ENCODE measurements at regions not wholly inside any gene's neighbourhood (a gene's known extent, or its start where the extent isn't known, plus 50 kb on each side); places are given as distances from the start of the nearest gene placed in this dataset.
A peak's percentile ranks its signal among the peaks of the same experiment; 100 is the strongest.

DNA sequence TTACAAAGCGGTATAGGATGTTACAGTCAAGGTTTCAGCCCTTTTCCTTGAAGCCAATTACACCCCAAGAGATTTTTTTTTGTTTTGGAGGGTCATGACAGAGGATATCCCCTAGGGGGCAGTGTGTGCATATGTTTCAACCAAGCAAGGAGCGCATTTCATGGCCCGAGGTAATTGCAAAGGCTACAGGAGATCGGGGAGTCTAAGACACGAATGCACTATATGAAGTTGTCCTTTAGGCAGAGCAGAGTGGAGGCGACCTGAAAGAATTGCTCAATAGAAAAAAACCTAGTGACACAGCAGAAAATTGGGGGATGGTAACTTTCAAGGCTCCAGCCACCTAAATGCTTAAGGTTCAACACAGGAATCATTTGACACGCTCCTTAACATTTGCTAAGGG lies 219.8 kb upstream of the PARD3B start:
- DNase-seq (ENCODE audit: low read depth): peak; percentile 31

DNA sequence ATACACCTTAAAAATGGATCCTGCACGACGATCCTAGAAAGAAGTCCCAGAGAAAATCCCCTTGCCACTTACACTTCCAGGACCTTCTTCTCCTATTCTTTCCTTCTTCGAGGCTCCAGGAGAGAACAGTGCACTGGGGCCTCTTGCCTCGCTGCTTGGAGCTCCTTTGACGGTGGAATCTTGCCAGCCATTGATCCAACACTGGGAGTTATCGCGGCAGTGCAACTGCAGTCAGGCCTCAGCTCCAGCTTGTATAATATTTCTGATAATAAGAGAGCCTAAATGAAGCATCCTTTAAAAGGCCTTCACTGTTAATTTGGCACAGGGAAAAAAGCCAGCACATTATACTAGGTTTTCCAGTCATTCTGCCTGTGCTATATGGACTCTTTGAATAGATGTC lies 216.9 kb upstream of the PARD3B start:
- no peak for DNase-seq (ENCODE audit: low read depth)

DNA sequence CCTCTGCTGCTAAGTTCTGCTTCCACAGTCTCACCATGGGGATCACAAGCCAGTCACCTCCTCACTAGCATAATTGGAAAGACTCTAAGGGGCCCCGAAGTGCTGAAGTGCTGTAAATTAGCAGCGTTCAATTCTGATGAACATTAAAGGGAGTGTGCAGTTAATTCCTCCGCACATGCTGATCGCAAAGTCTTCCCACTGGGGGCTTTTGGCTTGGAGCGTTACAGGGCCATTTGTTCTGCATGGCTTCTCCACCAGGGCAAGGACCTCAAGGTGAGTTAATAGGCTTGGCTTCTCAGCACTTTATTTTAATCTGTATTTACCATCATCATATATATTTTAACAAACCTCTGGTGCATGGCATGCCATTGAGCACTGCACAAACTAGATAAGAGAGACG lies 216.3 kb upstream of the PARD3B start:
- no peak for DNase-seq (ENCODE audit: low read depth)

DNA sequence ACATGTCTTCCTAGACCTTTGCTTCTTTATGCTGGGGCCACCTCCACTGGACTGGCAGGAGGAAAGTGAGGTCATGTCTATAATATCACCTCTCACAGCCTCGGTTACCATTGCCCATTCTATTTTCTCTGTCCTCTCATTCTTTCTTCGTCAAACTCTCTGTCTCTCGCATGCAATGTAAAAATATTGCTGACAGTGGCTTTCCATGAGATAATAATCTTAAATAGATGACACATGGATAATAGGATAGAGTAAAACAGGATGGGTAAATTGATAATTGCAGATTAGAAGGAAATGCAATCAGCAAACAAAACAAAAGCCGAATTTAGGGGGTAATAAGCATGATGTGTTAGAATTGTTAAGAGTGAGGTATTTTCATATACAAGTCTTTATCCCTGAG lies 215.7 kb upstream of the PARD3B start:
- no peak for DNase-seq (ENCODE audit: low read depth)

DNA sequence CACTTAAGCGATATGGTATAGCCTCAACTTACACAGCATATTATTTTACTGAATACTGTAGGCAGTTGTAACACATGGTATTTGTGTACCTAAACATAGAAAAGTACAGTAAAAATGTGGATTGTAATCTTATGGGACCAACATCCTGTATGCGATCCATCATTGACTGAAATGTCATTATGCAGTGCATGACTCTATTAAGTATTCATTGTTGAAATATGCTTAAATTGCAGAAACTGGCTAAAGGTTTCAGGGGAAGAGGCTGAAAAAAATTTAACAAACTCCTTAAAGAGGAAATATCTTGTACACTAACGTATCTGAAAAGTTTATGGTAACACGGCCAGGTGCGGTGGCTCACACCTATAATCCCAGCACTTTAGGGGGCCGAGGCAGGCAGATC lies 214.1 kb upstream of the PARD3B start:
- no peak for DNase-seq (ENCODE audit: low read depth)

DNA sequence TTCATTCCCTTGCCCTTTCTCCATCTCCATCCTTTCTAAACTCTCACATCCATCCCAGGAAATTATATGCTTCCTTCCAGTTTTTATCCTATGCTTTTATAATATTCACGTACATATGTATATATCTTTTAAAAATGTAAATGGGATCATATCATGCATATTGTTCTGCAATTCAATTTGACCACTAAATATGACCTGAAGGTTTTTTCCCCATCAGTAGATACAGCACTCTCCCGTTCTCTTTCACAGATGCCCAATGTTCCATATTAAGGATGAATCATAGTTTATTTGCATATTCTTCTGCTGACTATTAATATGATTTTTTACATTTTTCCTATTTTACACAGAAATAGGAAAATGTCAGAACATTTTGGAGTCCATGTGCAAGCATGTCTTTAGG lies 213.3 kb upstream of the PARD3B start:
- no peak for DNase-seq (ENCODE audit: low read depth)

DNA sequence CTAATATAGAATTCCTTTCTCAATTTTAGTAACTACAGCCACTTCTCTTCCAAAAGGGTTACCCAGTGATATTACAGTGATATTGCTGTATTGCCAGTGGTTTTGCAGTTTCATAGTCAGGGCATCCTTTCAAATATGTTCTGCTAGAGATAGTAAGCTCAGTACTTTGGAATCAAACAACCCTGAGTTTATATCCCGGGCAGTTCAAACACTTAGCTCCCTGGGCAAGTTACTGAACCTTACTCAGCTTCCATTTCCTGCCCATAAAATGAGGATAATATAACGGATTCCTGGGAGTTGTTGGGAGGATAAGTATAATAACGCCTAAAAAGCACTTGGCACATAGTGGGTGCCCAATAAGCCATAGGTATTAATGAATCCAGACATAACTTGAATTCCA lies 212.6 kb upstream of the PARD3B start:
- DNase-seq (ENCODE audit: low read depth): no peak

DNA sequence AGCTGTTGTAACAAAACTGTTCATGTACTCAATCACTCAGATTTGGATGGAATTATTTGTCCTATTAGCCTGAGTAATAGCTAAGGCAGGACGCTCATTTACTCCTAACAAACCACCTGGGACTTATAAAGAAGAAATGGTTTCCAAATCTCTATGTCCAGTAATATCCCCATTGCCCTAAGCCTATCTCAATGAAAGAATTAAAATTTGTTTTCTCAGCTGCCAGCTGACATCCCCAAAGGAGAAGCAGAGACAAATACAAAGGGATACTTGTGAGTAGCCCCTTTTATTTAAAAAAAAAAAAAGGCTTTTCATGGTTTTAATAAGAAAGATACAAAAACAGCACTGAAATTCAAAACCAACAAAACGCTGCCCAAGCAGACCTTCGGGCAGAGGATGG lies 211.4 kb upstream of the PARD3B start:
- no peak for DNase-seq (ENCODE audit: low read depth)

DNA sequence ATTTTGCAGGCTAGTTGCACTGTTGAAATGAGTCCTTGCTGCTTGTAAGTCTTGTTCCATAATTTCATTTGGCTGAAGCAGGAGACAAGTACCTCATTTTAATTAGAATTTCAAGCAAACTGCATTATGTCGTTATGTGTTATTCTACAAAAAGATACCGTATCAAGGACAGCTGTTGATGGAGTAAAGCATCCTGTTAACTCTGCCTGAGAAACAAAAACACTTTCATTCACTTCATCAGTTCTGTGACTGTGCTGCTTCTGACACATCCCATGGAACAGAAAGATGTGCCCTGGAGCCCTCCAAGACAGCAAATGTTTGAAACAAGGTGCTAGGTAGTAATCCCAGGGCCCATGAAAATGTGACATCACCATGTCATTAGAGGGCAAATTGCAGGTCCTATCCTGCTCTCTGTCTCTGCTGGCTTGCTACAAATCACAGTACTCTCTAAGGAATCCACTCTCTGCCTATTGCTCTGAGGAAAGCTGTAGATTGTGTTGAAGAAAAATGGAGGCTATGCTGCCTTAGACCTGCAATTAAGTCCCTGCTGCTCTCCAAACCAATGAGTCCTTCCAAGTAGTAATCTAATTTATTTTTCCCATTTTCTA lies 209.7 kb upstream of the PARD3B start:
- DNase-seq (ENCODE audit: low read depth): no peak

DNA sequence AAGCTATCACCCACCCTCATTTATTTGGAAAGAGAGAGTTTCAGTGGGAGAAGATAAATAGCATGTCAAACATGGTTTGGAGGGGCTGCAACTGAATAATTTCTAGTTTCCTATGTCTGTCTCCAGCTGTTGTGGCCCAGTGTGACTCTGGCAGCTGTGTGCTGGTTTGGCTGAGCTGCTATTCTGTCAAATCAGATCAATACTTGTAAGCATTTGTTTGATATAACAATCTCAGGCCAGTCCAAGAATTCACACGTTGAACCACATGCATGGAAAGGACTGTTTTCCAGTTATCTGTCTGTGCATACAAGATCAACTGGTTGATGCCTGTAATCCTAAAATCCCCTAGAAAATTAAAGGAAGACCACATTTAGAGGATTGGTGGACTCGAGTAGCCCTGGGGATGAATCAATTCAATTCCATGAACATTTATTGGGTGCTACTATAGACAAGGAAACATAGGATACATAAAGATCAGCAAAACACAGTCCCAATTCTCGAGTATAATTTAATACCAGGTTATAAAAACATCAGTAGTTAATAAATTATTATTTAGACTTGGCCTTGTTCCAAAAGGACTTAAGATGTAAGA lies 209.0 kb upstream of the PARD3B start:
- DNase-seq (ENCODE audit: low read depth): no peak

DNA sequence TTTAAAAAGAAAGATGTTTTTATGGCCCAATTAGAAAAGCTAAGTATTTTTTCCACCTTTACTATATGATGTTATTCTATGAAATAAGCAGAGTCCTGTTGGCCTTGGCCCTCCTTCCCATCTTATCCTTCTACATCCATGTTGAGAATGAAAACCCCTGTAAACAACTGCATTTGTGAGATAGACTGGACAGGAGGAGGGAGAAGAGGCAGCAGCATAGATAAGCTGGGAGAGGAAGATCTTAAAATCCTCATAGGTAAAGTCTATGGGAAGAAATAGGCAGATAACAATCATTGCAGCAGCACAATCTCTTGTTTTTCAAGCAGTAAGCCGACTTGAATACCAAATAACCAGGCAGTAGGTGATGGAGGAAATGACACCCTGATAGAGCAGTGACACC lies 207.6 kb upstream of the PARD3B start:
- no peak for DNase-seq (ENCODE audit: low read depth)

DNA sequence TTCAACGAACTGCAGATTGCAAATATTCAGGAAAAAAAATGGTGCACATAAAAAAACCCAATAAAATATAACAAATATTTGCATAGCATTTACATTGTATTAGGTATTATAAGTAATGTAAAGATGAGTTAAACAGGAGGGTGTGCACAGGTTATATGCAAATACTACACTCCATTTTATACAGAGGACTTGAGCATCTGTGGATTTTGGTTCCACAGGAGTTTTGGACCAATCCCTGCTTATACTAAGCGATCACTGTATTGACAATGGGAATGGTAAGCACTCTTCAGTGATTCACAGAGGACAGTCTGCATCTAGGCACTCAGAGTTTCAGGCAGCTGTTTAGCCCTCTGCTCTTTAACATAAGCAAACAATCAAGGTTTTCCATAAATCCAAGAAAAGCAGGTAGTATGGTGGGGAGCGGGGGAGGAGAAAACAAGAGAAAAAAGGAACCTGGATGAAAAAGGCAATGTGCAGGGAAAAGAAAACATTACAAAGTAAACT lies 206.0 kb upstream of the PARD3B start:
- no peak for DNase-seq (ENCODE audit: low read depth)

DNA sequence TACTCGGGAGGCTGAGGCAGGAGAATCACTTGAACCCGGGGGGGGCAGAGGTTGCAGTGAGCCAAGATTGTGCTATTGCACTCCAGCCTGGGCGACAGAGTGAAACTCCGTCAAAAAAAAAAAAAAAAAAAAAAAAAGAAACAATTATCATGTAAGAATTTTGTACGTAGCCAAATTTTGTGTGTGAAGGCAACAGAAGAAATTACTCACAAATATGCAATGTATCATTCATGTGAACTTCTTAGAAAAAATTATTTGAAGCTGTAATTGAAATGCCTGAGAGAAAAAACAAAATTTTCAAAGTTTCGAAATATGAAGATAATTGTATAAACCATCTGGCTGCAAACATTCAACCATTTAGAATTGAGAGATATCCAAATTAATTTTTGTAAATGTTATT lies 204.8 kb upstream of the PARD3B start:
- no peak for DNase-seq (ENCODE audit: low read depth)

DNA sequence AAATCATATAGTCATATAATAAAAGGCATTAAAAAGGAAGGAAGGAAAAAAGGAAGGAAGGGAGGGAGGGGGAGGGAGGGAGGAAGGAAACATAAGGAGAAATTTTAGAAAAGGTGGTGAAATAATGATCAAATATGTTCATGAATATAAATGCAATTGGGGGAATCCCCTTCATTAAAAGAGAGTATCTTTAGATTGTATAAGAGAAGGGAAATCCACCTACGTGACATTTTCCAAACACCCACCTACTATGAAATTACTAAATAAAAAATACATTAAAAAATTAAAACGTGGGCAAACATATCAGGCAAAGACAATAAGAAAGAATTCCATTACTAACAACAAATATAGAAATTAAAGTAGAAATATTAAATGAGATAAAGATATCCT lies 203.4 kb upstream of the PARD3B start:
- no peak for DNase-seq (ENCODE audit: low read depth)

DNA sequence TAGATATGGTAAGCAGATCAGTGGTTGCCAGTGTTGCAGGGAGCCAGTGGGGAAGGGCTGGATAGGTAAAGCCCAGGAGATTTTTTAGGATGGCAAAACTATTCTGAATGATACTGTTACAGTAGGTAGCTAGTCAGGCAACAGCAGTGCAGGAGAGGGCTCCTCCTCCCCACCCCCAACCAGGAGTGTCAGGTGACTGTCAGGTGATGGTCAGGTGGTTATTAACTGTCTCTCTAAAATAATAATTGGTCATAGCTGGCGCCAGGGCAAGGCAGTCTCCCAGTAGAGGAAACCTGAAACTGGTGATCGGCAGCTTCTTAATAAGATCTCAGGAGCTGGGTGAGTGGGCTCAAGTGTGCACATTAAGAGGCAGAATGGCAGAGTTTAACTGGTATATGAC lies 201.6 kb upstream of the PARD3B start:
- no peak for DNase-seq (ENCODE audit: low read depth)

DNA sequence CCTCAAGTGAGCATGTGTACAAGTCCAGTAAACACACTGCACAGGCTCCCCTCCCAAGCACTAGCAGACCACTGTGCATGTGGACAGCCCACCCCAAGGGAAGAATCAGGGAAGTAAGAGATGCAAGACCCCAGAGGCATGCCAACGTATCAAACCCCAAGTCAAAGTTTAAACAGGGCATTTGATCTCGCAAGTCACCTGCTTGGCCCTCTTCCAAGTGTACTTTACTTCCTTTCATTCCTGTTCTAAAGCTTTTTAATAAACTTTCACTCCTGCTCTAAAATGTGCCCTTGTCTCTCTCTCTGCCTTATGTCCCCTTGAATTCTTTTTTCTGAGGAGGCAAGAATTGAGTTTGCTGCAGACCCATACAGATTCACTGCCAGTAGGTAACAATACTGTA lies 201.2 kb upstream of the PARD3B start:
- no peak for DNase-seq (ENCODE audit: low read depth)

DNA sequence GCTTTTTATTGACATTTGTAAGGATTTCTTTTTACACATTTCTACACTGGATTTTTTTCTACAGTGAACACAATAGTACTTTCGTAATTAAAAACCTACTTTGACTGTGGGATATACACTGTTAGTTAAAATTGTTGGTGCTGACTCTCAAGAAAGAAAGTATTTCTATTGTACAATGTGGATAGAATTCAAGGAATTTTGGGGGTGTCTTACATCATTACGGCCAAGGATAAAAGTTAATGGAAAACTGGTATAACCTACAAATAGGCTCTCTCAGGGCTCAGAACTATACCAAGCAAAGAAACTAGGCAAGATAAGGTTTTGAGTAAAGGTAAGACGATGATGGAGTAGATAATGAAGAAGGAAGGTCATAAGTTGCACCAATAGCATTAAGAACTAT lies 198.4 kb upstream of the PARD3B start:
- DNase-seq (ENCODE audit: low read depth): no peak

DNA sequence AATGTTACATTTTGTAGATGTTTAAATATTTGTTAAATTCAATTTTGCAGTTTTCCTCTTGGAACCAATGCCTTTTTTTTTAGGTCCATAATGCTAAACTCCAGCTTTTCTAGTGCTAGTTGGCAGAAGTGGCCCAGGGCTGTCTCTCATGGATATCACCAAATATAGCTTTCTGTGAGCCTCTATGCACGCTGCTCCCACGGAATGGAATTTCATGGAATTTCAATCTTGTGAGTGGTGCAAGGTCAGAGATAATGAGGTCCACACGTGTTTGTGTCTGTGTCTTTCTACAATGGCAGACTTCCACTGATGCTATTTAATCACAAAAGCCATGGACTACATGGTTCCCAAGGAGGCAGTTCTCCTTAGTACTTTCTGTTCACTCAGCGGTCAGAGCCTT lies 191.5 kb upstream of the PARD3B start:
- DNase-seq (ENCODE audit: low read depth): no peak

DNA sequence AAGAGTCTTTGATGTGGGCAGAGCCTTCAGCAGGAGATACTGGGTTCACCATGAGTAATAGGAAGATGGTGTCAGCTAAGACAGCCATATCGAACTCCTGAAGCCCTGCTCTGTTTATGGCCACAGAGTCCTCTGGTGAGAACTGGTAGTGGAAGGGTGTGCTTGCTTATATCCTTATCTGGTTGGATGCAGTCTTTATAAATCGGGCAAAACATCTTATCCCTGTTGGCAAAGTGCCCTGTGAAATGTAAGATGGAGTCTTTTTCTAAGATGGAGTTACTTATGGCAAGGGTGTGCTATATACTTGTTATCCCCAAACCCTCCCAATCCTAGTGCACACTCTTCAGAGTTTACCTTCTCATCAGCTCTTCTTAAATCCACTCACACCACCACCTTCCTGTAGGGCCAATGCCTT lies 190.8 kb upstream of the PARD3B start:
- DNase-seq (ENCODE audit: low read depth): no peak

DNA sequence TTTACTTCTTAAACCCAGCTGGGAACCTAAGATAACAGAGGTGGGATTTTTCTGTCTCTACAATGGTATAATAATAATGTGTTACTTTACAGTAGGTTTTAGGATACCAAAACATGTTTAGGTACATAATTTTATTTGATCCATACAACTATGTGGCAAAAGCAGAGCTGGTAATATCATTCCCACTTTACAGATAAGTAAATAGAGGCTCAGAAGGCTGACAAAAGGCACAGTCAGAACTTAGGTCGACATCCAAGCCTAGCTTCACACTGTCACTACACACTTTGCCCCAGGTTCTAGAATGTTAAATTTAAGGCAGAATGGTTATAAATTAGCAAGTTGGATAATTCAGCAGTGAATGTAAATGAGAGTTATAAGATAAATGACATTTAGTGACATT lies 189.6 kb upstream of the PARD3B start:
- DNase-seq (ENCODE audit: low read depth): no peak

DNA sequence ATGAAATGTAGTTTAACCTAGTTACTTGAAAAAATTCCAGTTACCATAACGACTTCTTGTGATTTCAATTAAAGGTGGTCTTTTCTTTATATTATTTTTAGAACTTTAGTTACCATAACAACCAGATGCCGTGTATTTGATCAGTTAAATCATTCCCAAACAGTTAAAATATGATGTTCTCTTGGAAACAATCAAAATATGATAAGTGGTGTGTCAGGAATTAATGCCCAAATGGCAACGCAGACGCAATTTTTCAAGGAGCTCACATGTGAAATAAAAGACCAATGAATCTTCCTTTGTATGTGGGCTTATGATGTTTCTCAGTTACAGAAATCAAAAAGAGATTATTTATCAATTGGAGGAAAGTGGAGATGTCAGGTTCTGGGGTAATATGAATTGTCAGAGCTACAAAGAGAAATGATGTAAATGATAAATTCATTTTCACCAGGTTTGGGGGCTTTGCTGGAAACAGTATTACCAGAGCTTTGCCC lies 189.1 kb upstream of the PARD3B start:
- no peak for DNase-seq (ENCODE audit: low read depth)

DNA sequence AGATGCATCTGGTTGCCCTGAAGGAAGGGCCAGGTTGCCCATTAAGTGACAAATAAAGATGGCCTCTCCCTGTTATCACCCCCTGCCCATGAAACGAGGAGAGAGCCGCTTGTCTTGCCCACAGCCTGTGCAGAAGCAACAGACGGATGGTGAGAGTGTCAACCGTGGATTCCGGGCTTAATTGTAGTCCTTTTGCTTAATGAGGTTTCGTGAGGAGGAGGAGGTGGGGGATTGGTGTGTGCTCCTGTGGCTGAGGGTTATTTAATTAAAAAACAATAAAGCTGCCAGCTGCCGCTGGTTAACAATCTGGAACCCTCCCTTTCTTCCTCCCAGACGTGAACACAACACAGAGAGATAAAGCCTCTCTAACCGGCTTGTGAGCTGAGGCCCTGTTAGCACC lies 188.0 kb upstream of the PARD3B start:
- DNase-seq (ENCODE audit: low read depth): no peak

DNA sequence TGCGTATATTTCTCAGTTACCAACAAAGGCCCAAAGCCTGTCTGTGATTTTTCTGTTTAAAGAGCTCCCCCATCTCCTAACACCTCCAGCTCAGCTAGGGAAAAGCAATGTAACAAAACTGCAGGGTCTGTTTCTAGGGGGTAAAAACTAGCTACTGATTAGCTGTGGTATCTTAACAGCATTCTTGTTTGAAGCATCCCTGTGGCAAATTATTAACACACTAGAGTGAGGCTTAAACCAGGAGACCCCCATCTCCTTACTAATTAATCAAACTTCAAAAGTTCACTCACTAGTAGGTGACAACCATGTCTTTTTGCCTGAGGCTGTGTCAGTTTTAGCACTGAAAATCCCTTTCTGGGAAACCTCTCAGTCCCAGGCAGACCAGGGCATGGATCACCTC lies 186.2 kb upstream of the PARD3B start:
- no peak for DNase-seq (ENCODE audit: low read depth)
